ENCODE measurements at regions not wholly inside any gene's neighbourhood (a gene's known extent, or its start where the extent isn't known, plus 50 kb on each side); places are given as distances from the start of the nearest gene placed in this dataset.
"Not testable (repeated sequence)": the region's sequence is repeated elsewhere in the genome, so short reads cannot be mapped to it uniquely, and the experiment has no call there.

- DNase-seq (ENCODE audit: low spot score): not testable (repeated sequence)
Measured at GRCh38 chr11:69952229-69952975, 125.7 kb upstream of the ANO1 start.

GRCh38 chr11:69953356-69953755 lies 124.8 kb upstream of the ANO1 start:
- DNase-seq (ENCODE audit: low spot score): no peak

- DNase-seq (ENCODE audit: low spot score): no peak
Measured at GRCh38 chr11:69954756-69955155, 123.4 kb upstream of the ANO1 start.

GRCh38 chr11:69956669-69957190 lies 121.4 kb upstream of the ANO1 start:
- no peak for DNase-seq (ENCODE audit: low spot score)

GRCh38 chr11:69957849-69958248 lies 120.3 kb upstream of the ANO1 start:
- no peak for DNase-seq (ENCODE audit: low spot score)

- DNase-seq (ENCODE audit: low spot score): no peak
Measured at GRCh38 chr11:69958308-69958707, 119.8 kb upstream of the ANO1 start.

GRCh38 chr11:69959461-69959860 lies 118.7 kb upstream of the ANO1 start:
- DNase-seq (ENCODE audit: low spot score): no peak

GRCh38 chr11:69961738-69962137 lies 116.4 kb upstream of the ANO1 start:
- DNase-seq (ENCODE audit: low spot score): no peak

- no peak for DNase-seq (ENCODE audit: low spot score)
Measured at GRCh38 chr11:69962152-69962551, 116.0 kb upstream of the ANO1 start.

GRCh38 chr11:69963533-69964246 lies 114.4 kb upstream of the ANO1 start:
- no peak for DNase-seq (ENCODE audit: low spot score)

- DNase-seq (ENCODE audit: low spot score): no peak
Measured at GRCh38 chr11:69964247-69964643, 113.9 kb upstream of the ANO1 start.

- DNase-seq (ENCODE audit: low spot score): no peak
Measured at GRCh38 chr11:69965821-69966582, 112.1 kb upstream of the ANO1 start.

- DNase-seq (ENCODE audit: low spot score): no peak
Measured at GRCh38 chr11:69966583-69966835, 111.6 kb upstream of the ANO1 start.

- DNase-seq (ENCODE audit: low spot score): no peak
Measured at GRCh38 chr11:69966910-69967483, 111.1 kb upstream of the ANO1 start.

GRCh38 chr11:69967484-69967883 lies 110.6 kb upstream of the ANO1 start:
- DNase-seq (ENCODE audit: low spot score): no peak

GRCh38 chr11:69968396-69969347 lies 109.4 kb upstream of the ANO1 start:
- no peak for DNase-seq (ENCODE audit: low spot score)

GRCh38 chr11:69969890-69970784 lies 108.0 kb upstream of the ANO1 start:
- DNase-seq (ENCODE audit: low spot score): no peak

GRCh38 chr11:69970785-69971535 lies 107.2 kb upstream of the ANO1 start:
- DNase-seq (ENCODE audit: low spot score): no peak

- no peak for DNase-seq (ENCODE audit: low spot score)
Measured at GRCh38 chr11:69971741-69972140, 106.4 kb upstream of the ANO1 start.

- no peak for DNase-seq (ENCODE audit: low spot score)
Measured at GRCh38 chr11:69972351-69972802, 105.7 kb upstream of the ANO1 start.

All from D341Med (cell line).